PC-3 (cell line): ENCODE measurements at regions not wholly inside any gene's neighbourhood (a gene's known extent, or its start where the extent isn't known, plus 50 kb on each side); places are given as distances from the start of the nearest gene placed in this dataset.

Source experiments
- ATAC-seq: fragments of 200-7000 bp; cut with Tn5 transposase; 2 replicates; pipeline ENCODE4 v1.9.1; 2020; ENCODE audit warnings: mild to moderate bottlenecking, moderate library complexity
- BruUV-seq: library from RNA; stranded (reverse); fragments of 400-500 nt; replicated peaks from 2 replicates; lab custom pipeline; 2021; lab: Mats Ljungman, UMichigan
- CTCF ChIA-PET: fragments of 300-600 bp; sonication (Branson Sonifier 250); formaldehyde crosslinking; loops from one replicate; lab custom pipeline; 2022; ENCODE audit warnings: antibody characterized with exemption; lab: Charles Lee
- POLR2A ChIA-PET: fragments of 300-600 bp; sonication (Branson Sonifier 250); formaldehyde crosslinking; loops from one replicate; lab custom pipeline; 2022; ENCODE audit warnings: antibody characterized with exemption; ENCODE audit not compliant: unreplicated experiment; lab: Charles Lee
- DNase-seq: peaks from one replicate; pipeline ENCODE4 v3.0.0-alpha.2; 2015
- H2AFZ ChIP-seq: fragments of 300-600 bp; sonication (generic); 2 replicates; pipeline ENCODE4 v1.6.0; 2016; ENCODE audit warnings: antibody characterized with exemption, low read length
- H3F3A ChIP-seq: fragments of 300-600 bp; sonication (generic); one replicate; pipeline ENCODE4 v1.6.0; 2017; ENCODE audit warnings: antibody characterized with exemption, low read length, control low read depth, mild to moderate bottlenecking; ENCODE audit not compliant: unreplicated experiment
- H3K27ac ChIP-seq: fragments of 300-600 bp; sonication (generic); 2 replicates; pipeline ENCODE4 v1.5.1; 2016; ENCODE audit warnings: mild to moderate bottlenecking, low read length
- H3K27me3 ChIP-seq: fragments of 300-600 bp; sonication (generic); 2 replicates; pipeline ENCODE4 v1.6.1; 2016; ENCODE audit warnings: low read length, mixed read lengths
- H3K36me3 ChIP-seq: fragments of 300-600 bp; sonication (generic); 2 replicates; pipeline ENCODE4 v1.6.1; 2016; ENCODE audit warnings: low read depth, mixed run types, low read length, mixed read lengths
- H3K4me1 ChIP-seq: fragments of 300-600 bp; sonication (generic); 2 replicates; pipeline ENCODE4 v1.5.1; 2016; ENCODE audit warnings: low read length; ENCODE audit not compliant: insufficient read depth
- H3K4me2 ChIP-seq: fragments of 300-600 bp; sonication (generic); 2 replicates; pipeline ENCODE4 v1.6.0; 2016; ENCODE audit warnings: low read length
- H3K4me3 ChIP-seq: fragments of 300-600 bp; sonication (generic); 2 replicates; pipeline ENCODE4 v1.5.1; 2016; ENCODE audit warnings: mild to moderate bottlenecking, low read length, mixed read lengths
- H3K79me2 ChIP-seq: fragments of 300-600 bp; sonication (generic); 2 replicates; pipeline ENCODE4 v1.6.1; 2017; ENCODE audit warnings: low read length, mixed read lengths
- H3K9ac ChIP-seq: fragments of 300-600 bp; sonication (generic); 2 replicates; pipeline ENCODE4 v1.6.0; 2016; ENCODE audit warnings: mild to moderate bottlenecking, low read length
- H3K9me2 ChIP-seq: fragments of 300-600 bp; sonication (generic); replicated peaks from 2 replicates; pipeline ENCODE4 v1.6.1; 2016; ENCODE audit warnings: mixed run types, low read length, mixed read lengths
- H3K9me3 ChIP-seq: fragments of 300-600 bp; sonication (generic); 2 replicates; pipeline ENCODE4 v1.6.1; 2016; ENCODE audit warnings: low read length, mixed read lengths
- H4K20me1 ChIP-seq: fragments of 300-600 bp; sonication (generic); 2 replicates; pipeline ENCODE4 v1.6.1; 2016; ENCODE audit warnings: low read length, mixed read lengths
- CTCF ChIP-seq: fragments of 300-600 bp; sonication (generic); conservative IDR thresholded peaks from 2 replicates; pipeline ENCODE4 v1.5.1; 2017; ENCODE audit warnings: antibody characterized with exemption, low read depth, mild to moderate bottlenecking, low read length
- EZH2 ChIP-seq: fragments of 300-600 bp; sonication (generic); IDR thresholded peaks from one replicate; pipeline ENCODE4 v1.6.1; 2017; ENCODE audit warnings: antibody characterized with exemption, mild to moderate bottlenecking, low read length; ENCODE audit not compliant: unreplicated experiment
- EZH2phosphoT487 ChIP-seq: fragments of 300-600 bp; sonication (generic); IDR thresholded peaks from 2 replicates; pipeline ENCODE4 v1.6.1; 2018; ENCODE audit warnings: mild to moderate bottlenecking, antibody characterized with exemption, low read length, borderline replicate concordance
- intact Hi-C: fragments of 100-400 bp; cut with micrococcal nuclease; formaldehyde crosslinking; loops from 2 replicates; pipeline ENCODE4 v1.9.0; 2023

GRCh38 chr1:157353546-157353945 lies 198.8 kb downstream of the FCRL5 start:
- DNase-seq, result no peak
- no peaks in the 10 kb centered on the region for H3K9me3 ChIP-seq
- ATAC-seq, result no peak
- no peak overlapping the region for H3K9ac ChIP-seq
- no peaks in the 10 kb centered on the region for H3F3A ChIP-seq
- H3K4me3 ChIP-seq, result no peak overlapping the region
- no peak for TF ChIP-seq EZH2phosphoT487
- TF ChIP-seq EZH2, result no peak
- no peak for TF ChIP-seq CTCF
- H3K27me3 ChIP-seq, result peaks cover 53% of the 10 kb centered on the region
- BruUV-seq, result no TSS peak
- H2AFZ ChIP-seq, result no peak overlapping the region
- no peaks in the 10 kb centered on the region for H3K9me2 ChIP-seq
- H3K4me1 ChIP-seq, result no peaks in the 10 kb centered on the region
- ChIA-PET POLR2A (no interaction called here), CTCF (no interaction called here)
- H4K20me1 ChIP-seq, result no peaks in the 10 kb centered on the region
- H3K27ac ChIP-seq, result no peak overlapping the region
- H3K4me2 ChIP-seq, result no peak overlapping the region
- no peaks in the 10 kb centered on the region for H3K79me2 ChIP-seq
- H3K36me3 ChIP-seq, result no peaks in the 10 kb centered on the region
- intact Hi-C loops, result no loop called here

- CTCF ChIA-PET, result no interaction called here
Observed at GRCh38 chr1:157352817-157353408, 199.4 kb downstream of the FCRL5 start.

More at GRCh38 chr1:157352817-157353408, 199.4 kb downstream of the FCRL5 start:
- ATAC-seq, result no peak
- Histone ChIP-seq H3K27ac (no peak overlapping the region), H3F3A (no peaks in the 10 kb centered on the region), H3K36me3 (no peaks in the 10 kb centered on the region), H3K9me3 (no peaks in the 10 kb centered on the region), H4K20me1 (no peaks in the 10 kb centered on the region), H3K79me2 (no peaks in the 10 kb centered on the region), H3K4me1 (no peaks in the 10 kb centered on the region), H3K9ac (no peak overlapping the region), H3K4me2 (no peak overlapping the region), H2AFZ (no peak overlapping the region), H3K27me3 (peaks cover 53% of the 10 kb centered on the region), H3K9me2 (no peaks in the 10 kb centered on the region), H3K4me3 (no peak overlapping the region)
- no peak for TF ChIP-seq EZH2
- no peak for TF ChIP-seq EZH2phosphoT487
- TF ChIP-seq CTCF, result no peak
- POLR2A ChIA-PET, result no interaction called here
- intact Hi-C loops, result no loop called here
- DNase-seq, result no peak
- BruUV-seq, result no TSS peak
